ENCODE measurements at regions not wholly inside any gene's neighbourhood (a gene's known extent, or its start where the extent isn't known, plus 50 kb on each side); places are given as distances from the start of the nearest gene placed in this dataset.

DNA sequence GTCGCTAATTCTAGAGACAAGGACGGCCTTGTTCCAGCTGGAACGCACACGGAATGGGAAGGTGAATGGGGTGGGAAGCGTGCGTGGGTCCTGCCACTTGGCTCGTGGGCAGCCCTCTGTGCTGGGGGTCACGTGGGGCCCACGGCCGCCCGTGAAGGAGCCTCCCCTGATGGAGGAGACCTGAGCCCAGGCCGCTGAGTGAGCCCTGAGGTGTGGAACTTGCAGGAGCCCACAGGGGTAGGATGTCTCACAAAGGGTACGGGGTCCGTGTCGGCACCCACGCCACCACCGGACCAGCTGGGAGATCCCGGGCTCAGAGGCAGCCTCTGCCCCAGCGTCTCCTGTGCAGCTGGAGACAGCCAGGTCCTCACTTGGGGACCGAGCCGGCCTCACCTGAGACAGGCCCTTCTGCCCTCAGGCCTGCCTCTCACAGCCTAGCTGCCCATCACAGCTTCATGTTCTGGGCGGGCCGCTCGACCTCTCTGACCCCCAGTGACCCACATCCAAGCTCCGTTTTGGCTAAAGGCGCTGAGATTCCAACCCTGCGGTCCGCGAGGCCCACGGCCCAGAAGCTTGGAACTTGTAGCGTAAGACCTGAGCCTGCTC, 84.8 kb downstream of the FOXL3 start:
- TF ChIP-seq, protein P1, sequence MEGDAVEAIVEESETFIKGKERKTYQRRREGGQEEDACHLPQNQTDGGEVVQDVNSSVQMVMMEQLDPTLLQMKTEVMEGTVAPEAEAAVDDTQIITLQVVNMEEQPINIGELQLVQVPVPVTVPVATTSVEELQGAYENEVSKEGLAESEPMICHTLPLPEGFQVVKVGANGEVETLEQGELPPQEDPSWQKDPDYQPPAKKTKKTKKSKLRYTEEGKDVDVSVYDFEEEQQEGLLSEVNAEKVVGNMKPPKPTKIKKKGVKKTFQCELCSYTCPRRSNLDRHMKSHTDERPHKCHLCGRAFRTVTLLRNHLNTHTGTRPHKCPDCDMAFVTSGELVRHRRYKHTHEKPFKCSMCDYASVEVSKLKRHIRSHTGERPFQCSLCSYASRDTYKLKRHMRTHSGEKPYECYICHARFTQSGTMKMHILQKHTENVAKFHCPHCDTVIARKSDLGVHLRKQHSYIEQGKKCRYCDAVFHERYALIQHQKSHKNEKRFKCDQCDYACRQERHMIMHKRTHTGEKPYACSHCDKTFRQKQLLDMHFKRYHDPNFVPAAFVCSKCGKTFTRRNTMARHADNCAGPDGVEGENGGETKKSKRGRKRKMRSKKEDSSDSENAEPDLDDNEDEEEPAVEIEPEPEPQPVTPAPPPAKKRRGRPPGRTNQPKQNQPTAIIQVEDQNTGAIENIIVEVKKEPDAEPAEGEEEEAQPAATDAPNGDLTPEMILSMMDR (conservative IDR thresholded peaks at IDR 0.05; ENCODE audit: low read depth, low read length) = no peak
- TF ChIP-seq EZH2 (IDR thresholded peaks at IDR 0.05; ENCODE audit: low read length, unreplicated experiment) = no peak
